Stimulated activated CD4-positive, alpha-beta T cell treated with anti-CD3 and anti-CD28 coated beads, Interleukin-2, amount 100 ng/mL, for 48 hours (primary cell): ENCODE measurements at regions not wholly inside any gene's neighbourhood (a gene's known extent, or its start where the extent isn't known, plus 50 kb on each side); places are given as distances from the start of the nearest gene placed in this dataset.
"Not testable (repeated sequence)": the region's sequence is repeated elsewhere in the genome, so short reads cannot be mapped to it uniquely, and the experiment has no call there.

Source experiments
- DNase-seq, 2 donors: peaks; one replicate each; pipeline ENCODE4 v3.0.0-alpha.2; 2020

GRCh38 chr7:52243685-52244084 lies 791.7 kb upstream of the POM121L12 start:
- no peak for DNase-seq

- DNase-seq = no peak
Measured at GRCh38 chr7:52233248-52233647, 802.2 kb upstream of the POM121L12 start.

GRCh38 chr7:52211930-52212329 lies 823.5 kb upstream of the POM121L12 start:
- no peak for DNase-seq

GRCh38 chr7:52209614-52210013 lies 825.8 kb upstream of the POM121L12 start:
- DNase-seq = no peak

- DNase-seq = no peak
Measured at GRCh38 chr7:52197221-52197620, 838.2 kb upstream of the POM121L12 start.

- no peak for DNase-seq
Measured at GRCh38 chr7:52195664-52196063, 839.8 kb upstream of the POM121L12 start.

GRCh38 chr7:52189153-52189778 lies 846.2 kb upstream of the POM121L12 start:
- no peak for DNase-seq

- DNase-seq = no peak
Measured at GRCh38 chr7:52184006-52184703, 851.3 kb upstream of the POM121L12 start.

GRCh38 chr7:52179934-52180333 lies 855.5 kb upstream of the POM121L12 start:
- no peak for DNase-seq

GRCh38 chr7:52168085-52168484 lies 851.5 kb upstream of the COBL start:
- DNase-seq = no peak

- no peak for DNase-seq
Measured at GRCh38 chr7:52163311-52163710, 846.7 kb upstream of the COBL start.

GRCh38 chr7:52161483-52161882 lies 844.9 kb upstream of the COBL start:
- no peak for DNase-seq

- not testable (repeated sequence) for DNase-seq
Measured at GRCh38 chr7:52159421-52159820, 842.8 kb upstream of the COBL start.

GRCh38 chr7:52154382-52154781 lies 837.8 kb upstream of the COBL start:
- no peak for DNase-seq

GRCh38 chr7:52151559-52151958 lies 835.0 kb upstream of the COBL start:
- DNase-seq = no peak

GRCh38 chr7:52150952-52151351 lies 834.3 kb upstream of the COBL start:
- DNase-seq = no peak

GRCh38 chr7:52146871-52147634 lies 830.4 kb upstream of the COBL start:
- DNase-seq = no peak

- DNase-seq = no peak
Measured at GRCh38 chr7:52143219-52143618, 826.6 kb upstream of the COBL start.

GRCh38 chr7:52140851-52141250 lies 824.2 kb upstream of the COBL start:
- no peak for DNase-seq

- no peak for DNase-seq
Measured at GRCh38 chr7:52135403-52135802, 818.8 kb upstream of the COBL start.

- no peak for DNase-seq
Measured at GRCh38 chr7:52129278-52129677, 812.7 kb upstream of the COBL start.

- no peak for DNase-seq
Measured at GRCh38 chr7:52120912-52121311, 804.3 kb upstream of the COBL start.

GRCh38 chr7:52119537-52119936 lies 802.9 kb upstream of the COBL start:
- DNase-seq = no peak

- no peak for DNase-seq
Measured at GRCh38 chr7:52114509-52114908, 797.9 kb upstream of the COBL start.
